ENCODE measurements at regions not wholly inside any gene's neighbourhood (a gene's known extent, or its start where the extent isn't known, plus 50 kb on each side); places are given as distances from the start of the nearest gene placed in this dataset.

DNA sequence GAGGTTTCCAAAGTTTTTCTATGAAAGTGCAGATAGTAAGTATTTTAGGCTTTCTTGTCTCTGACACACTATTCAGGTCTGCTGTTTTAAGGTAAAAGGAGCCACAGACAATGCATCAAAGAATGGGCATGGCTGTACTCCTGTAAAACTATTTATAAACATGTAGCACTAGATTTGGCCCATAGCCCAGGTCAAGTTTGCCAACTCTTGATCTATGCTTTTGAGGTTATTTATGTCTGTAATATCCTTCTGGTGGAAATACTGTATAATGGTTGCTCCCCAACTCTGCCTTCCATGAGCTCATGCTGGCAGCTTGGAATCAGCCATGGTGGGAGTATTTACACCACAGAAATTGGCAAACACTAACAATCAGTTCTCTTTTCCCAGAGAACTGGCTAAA, 244.6 kb downstream of the BUB3 start:
- Histone ChIP-seq H3K4me3 (no peak overlapping the region), H3K27me3 (no peaks in the 10 kb centered on the region), H3K36me3 (no peaks in the 10 kb centered on the region), H3K27ac (no peak overlapping the region), H3K4me1 (no peaks in the 10 kb centered on the region), H3K9me3 (peaks cover 0 to 14% of the 10 kb centered on the region in 2 donors)
- TF ChIP-seq, protein P1, sequence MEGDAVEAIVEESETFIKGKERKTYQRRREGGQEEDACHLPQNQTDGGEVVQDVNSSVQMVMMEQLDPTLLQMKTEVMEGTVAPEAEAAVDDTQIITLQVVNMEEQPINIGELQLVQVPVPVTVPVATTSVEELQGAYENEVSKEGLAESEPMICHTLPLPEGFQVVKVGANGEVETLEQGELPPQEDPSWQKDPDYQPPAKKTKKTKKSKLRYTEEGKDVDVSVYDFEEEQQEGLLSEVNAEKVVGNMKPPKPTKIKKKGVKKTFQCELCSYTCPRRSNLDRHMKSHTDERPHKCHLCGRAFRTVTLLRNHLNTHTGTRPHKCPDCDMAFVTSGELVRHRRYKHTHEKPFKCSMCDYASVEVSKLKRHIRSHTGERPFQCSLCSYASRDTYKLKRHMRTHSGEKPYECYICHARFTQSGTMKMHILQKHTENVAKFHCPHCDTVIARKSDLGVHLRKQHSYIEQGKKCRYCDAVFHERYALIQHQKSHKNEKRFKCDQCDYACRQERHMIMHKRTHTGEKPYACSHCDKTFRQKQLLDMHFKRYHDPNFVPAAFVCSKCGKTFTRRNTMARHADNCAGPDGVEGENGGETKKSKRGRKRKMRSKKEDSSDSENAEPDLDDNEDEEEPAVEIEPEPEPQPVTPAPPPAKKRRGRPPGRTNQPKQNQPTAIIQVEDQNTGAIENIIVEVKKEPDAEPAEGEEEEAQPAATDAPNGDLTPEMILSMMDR (IDR thresholded peaks at IDR 0.05), result no peak
- ATAC-seq (no peak), DNase-seq (no peak)
- intact Hi-C loops (cut with DNase I), result no loop called here

DNA sequence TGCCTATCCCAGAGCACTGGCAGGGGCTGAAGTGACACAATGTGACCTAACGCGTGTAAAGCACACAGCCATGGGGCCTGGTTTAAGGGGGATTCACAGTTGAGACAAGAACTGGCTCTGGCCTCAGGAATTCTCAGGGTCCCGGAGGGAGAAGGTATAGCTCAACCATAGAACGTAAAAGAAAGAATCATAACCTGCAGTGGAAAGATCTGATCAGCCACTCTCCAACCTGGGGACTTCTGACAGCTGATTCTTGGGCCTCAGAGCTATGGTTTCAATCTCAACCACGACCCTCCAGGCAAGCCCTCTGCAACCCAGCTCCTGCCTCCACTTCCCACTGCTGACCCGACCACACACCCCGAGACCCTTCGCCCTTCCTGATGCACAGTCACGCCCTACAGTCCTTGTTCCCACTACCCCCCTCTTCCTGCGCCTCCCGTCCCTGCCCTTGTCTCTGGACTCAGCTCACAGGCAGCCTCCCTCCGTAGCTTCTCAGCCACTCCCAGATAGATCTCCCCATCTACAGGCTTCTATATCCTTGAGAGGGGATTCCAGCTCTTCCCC, 245.2 kb downstream of the BUB3 start:
- Histone ChIP-seq H3K27me3 (no peaks in the 10 kb centered on the region), H3K36me3 (no peaks in the 10 kb centered on the region), H3K27ac (no peak overlapping the region), H3K4me3 (no peak overlapping the region), H3K9me3 (peaks cover 0 to 20% of the 10 kb centered on the region in 2 donors), H3K4me1 (no peaks in the 10 kb centered on the region)
- TF ChIP-seq, protein P1 (IDR thresholded peaks at IDR 0.05), result no peak
- DNase-seq (no peak), ATAC-seq (no peak)
- intact Hi-C loops (cut with DNase I), result no loop called here

DNA sequence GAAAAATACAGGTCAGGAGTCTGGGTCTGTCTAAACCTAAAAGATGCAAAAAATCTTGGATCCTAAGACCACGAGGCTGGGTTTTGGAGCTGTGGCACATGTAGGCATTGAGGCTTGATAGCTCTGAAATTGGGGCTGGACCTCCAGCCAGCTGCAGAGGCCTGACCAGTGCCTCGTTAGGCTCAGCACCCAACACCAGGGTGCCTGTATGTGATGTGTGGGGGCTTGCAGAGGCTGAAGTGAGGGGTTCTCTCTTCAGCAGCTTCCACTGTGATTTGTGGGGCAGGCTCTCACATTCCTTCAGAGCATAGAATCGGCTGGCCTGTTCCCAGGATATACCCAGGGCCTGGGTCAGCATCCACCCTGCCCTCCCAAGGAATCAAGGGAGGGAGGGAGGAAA, 247.8 kb downstream of the BUB3 start:
- TF ChIP-seq, protein P1 (IDR thresholded peaks at IDR 0.05), result no peak
- Histone ChIP-seq H3K4me1 (no peaks in the 10 kb centered on the region), H3K9me3 (peaks cover 0 to 17% of the 10 kb centered on the region in 2 donors), H3K27ac (no peak overlapping the region), H3K27me3 (no peaks in the 10 kb centered on the region), H3K4me3 (no peak overlapping the region), H3K36me3 (no peaks in the 10 kb centered on the region)
- ATAC-seq (no peak), DNase-seq (no peak)
- intact Hi-C loops (cut with DNase I), result no loop called here

DNA sequence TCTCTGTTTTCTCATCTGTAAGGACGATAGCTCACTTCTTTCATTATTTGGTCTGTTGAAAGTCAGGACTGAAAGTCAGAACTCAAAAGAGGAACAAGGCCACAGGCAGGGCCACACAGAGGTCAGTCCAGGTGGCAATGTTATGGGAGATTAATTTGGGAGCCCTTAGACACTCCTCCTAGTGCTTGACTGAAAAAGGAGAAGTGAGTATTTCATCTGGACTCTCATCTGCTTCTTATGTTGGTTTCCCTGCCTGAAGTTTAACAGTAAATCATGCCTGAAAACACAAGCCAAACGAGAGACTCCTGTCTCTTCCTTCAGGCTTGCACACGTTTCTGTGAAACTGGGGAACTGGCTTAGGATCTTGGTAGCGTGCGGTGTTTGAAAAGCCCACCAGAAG, 248.5 kb downstream of the BUB3 start:
- Histone ChIP-seq H3K4me3 (no peak overlapping the region), H3K27ac (no peak overlapping the region), H3K27me3 (no peaks in the 10 kb centered on the region), H3K9me3 (peaks cover 0 to 17% of the 10 kb centered on the region in 2 donors), H3K36me3 (no peaks in the 10 kb centered on the region), H3K4me1 (no peaks in the 10 kb centered on the region)
- intact Hi-C loops (cut with DNase I), result no loop called here
- DNase-seq (no peak), ATAC-seq (no peak)
- TF ChIP-seq, protein P1 (IDR thresholded peaks at IDR 0.05), result no peak

DNA sequence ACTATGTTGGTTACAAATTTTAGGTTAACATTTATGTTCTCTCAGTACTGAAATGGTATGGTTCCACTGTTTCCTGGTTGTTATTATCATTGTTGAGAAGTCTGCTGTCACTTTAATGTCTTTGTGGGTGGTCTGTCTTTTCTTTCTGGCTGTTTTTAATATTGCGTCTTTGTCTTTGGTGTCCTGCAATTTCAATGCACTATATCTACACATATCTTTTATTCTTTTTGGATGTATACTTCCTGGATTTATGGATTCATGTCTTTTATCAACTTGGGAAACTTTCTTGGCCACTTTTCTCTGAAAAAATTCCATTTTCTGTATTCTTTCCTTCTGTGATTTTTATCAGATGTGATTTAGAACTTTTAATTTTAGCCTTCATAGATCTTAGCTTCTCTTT, 250.2 kb downstream of the BUB3 start:
- H3K9me3 ChIP-seq, result peaks cover 0 to 17% of the 10 kb centered on the region in 2 donors
- H3K4me3 ChIP-seq, result no peak overlapping the region
- intact Hi-C loops (cut with DNase I), result no loop called here
- DNase-seq, result no peak
- TF ChIP-seq, protein P1 (IDR thresholded peaks at IDR 0.05), result no peak
- no peak overlapping the region for H3K27ac ChIP-seq
- no peaks in the 10 kb centered on the region for H3K36me3 ChIP-seq
- ATAC-seq, result no peak
- H3K27me3 ChIP-seq, result no peaks in the 10 kb centered on the region
- H3K4me1 ChIP-seq, result no peaks in the 10 kb centered on the region

Measured in left lung (tissue), 4 donors.